AG09319 (cell line): ENCODE measurements at regions not wholly inside any gene's neighbourhood (a gene's known extent, or its start where the extent isn't known, plus 50 kb on each side); places are given as distances from the start of the nearest gene placed in this dataset.

ENCODE experiments used
- DNase-seq: peaks from one replicate; pipeline ENCODE4 v3.0.0-alpha.2; 2010; ENCODE audit warnings: low read depth; ENCODE audit errors: extremely low read depth
- TF ChIP-seq, protein P1 (sequence below): IDR thresholded peaks from 2 replicates; pipeline ENCODE4 v1.5.1; 2011; ENCODE audit warnings: low read depth, mild to moderate bottlenecking, inconsistent platforms, low read length, moderate library complexity

- TF ChIP-seq, protein P1, sequence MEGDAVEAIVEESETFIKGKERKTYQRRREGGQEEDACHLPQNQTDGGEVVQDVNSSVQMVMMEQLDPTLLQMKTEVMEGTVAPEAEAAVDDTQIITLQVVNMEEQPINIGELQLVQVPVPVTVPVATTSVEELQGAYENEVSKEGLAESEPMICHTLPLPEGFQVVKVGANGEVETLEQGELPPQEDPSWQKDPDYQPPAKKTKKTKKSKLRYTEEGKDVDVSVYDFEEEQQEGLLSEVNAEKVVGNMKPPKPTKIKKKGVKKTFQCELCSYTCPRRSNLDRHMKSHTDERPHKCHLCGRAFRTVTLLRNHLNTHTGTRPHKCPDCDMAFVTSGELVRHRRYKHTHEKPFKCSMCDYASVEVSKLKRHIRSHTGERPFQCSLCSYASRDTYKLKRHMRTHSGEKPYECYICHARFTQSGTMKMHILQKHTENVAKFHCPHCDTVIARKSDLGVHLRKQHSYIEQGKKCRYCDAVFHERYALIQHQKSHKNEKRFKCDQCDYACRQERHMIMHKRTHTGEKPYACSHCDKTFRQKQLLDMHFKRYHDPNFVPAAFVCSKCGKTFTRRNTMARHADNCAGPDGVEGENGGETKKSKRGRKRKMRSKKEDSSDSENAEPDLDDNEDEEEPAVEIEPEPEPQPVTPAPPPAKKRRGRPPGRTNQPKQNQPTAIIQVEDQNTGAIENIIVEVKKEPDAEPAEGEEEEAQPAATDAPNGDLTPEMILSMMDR, result no peak
These were observed 123.1 kb upstream of the GJE1 start for GRCh38 chr6:142009647-142010046.

GRCh38 chr6:142008781-142009180 lies 123.9 kb upstream of the GJE1 start:
- DNase-seq, result no peak
- TF ChIP-seq, protein P1, result no peak

More at GRCh38 chr6:142009647-142010046, 123.1 kb upstream of the GJE1 start:
- DNase-seq, result peak; percentile 51

DNA sequence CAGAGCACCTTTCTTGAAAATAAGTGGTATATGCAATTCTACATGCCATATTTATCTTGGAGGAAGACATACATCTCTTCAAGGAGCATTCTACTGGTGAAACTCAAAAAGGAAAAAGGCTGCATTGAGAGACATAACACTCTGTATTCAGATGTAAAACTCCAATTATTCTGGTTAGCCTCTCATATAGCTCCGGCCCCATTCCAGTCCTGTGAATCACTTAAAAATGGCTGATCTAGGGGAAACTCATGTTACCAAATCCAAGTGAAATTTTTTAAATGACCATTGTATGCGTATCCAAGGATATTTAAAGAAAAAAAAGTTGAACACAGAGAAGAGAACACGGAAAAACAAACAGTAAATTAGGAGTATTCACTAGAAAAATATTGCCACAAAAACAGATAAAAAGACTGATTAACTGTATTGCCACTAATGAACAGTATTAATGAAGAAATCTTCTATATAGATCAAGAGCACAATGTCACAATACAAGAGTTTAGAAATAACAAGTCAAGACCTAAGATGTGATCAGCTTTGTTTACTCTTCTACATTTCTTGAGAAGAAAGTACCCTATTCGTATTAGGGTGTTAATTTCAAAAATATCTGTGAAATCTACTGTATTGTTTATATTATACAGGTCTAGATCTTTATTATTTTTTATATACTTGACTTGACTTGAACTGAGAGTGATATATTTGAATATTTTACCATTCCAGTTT lies 124.5 kb upstream of the GJE1 start:
- DNase-seq, result no peak
- TF ChIP-seq, protein P1, result no peak

- TF ChIP-seq, protein P1, result no peak
- no peak for DNase-seq
These were observed 127.7 kb upstream of the GJE1 start for GRCh38 chr6:142005021-142005420.

- TF ChIP-seq, protein P1, result no peak
- no peak for DNase-seq
These were observed 129.8 kb upstream of the GJE1 start for GRCh38 chr6:142002825-142003405.

GRCh38 chr6:141996823-141997222 lies 135.9 kb upstream of the GJE1 start:
- no peak for DNase-seq
- TF ChIP-seq, protein P1, result no peak

DNA sequence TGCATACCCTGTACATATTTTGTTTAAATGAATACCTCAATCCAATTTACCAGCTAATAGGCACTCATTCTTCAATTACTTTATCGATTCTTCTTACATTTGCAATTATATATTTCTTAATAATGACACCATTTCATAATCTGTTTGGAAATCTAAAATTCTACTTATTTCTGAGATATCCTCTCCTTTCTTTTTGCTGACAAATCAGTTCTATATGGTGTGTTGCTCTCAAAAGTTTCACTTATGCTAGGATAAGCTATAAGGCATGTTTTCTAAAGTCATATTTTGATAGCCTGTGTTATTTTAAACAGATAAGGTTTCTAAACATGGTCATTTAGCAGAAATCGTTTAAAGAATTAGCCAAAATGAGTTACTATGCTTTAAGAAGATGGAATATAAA lies 140.6 kb upstream of the GJE1 start:
- TF ChIP-seq, protein P1, result no peak
- no peak for DNase-seq
